ENCODE measurements at regions not wholly inside any gene's neighbourhood (a gene's known extent, or its start where the extent isn't known, plus 50 kb on each side); places are given as distances from the start of the nearest gene placed in this dataset.

- no peak for DNase-seq (ENCODE audit: insufficient read length, low spot score)
- FAIRE-seq: no peak
- TF ChIP-seq, protein P1, sequence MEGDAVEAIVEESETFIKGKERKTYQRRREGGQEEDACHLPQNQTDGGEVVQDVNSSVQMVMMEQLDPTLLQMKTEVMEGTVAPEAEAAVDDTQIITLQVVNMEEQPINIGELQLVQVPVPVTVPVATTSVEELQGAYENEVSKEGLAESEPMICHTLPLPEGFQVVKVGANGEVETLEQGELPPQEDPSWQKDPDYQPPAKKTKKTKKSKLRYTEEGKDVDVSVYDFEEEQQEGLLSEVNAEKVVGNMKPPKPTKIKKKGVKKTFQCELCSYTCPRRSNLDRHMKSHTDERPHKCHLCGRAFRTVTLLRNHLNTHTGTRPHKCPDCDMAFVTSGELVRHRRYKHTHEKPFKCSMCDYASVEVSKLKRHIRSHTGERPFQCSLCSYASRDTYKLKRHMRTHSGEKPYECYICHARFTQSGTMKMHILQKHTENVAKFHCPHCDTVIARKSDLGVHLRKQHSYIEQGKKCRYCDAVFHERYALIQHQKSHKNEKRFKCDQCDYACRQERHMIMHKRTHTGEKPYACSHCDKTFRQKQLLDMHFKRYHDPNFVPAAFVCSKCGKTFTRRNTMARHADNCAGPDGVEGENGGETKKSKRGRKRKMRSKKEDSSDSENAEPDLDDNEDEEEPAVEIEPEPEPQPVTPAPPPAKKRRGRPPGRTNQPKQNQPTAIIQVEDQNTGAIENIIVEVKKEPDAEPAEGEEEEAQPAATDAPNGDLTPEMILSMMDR (IDR thresholded peaks at IDR 0.05; ENCODE audit: insufficient read depth, missing control alignments): no peak
These were observed 175.9 kb downstream of the RWDD3 start for GRCh38 chr1:95409901-95410300.

DNA sequence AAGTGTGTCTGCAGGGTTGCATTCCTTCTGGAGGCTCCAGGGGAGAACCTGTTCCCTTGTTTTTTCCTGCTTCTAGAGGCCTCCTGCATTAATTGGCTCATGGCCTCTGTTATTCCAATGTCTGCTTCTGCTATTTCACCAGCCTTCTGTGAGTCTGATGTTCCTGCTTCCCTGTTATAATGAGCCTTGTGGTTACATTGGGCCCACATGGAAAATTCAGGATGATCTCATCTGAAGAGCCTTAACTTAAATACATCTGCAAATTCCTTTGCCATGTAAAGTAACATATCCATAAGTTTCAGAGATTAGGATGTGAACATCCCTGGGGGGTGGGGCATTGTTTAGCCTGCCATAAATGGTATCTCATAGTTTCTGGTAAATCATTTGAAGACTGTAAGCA lies 181.1 kb downstream of the RWDD3 start:
- DNase-seq (ENCODE audit: insufficient read length, low spot score) (no peak), FAIRE-seq (no peak)
- TF ChIP-seq, protein P1 (IDR thresholded peaks at IDR 0.05; ENCODE audit: insufficient read depth, missing control alignments): no peak

GRCh38 chr1:95426772-95427171 lies 192.8 kb downstream of the RWDD3 start:
- TF ChIP-seq, protein P1 (IDR thresholded peaks at IDR 0.05; ENCODE audit: insufficient read depth, missing control alignments): no peak
- no peak for FAIRE-seq
- no peak for DNase-seq (ENCODE audit: insufficient read length, low spot score)

- FAIRE-seq: no peak
- TF ChIP-seq, protein P1 (IDR thresholded peaks at IDR 0.05; ENCODE audit: insufficient read depth, missing control alignments): no peak
These were observed 193.5 kb downstream of the RWDD3 start for GRCh38 chr1:95427525-95427924.

DNA sequence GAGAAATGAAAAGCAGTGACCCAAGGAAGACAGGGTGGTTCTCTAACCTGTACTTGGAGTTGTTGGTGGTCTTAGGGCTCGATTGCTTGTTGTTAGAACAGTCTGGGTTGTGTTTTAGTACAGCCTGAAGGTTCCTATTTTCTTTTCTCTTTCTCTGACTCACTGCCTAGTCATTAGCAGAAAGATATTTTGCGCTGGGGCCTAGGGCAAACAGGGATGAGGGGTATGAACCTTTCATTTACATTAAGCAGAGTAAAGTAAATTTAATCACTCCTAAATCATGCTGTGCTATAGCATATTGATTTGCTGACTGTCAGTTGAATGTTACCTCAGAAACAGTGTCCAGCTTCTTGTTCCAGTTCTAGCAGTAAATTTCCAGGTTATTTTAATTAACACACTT lies 197.2 kb downstream of the RWDD3 start:
- no peak for DNase-seq (ENCODE audit: insufficient read length, low spot score)
- TF ChIP-seq, protein P1 (IDR thresholded peaks at IDR 0.05; ENCODE audit: insufficient read depth, missing control alignments): no peak
- FAIRE-seq: no peak

More at GRCh38 chr1:95427525-95427924, 193.5 kb downstream of the RWDD3 start:
- no peak for DNase-seq (ENCODE audit: insufficient read length, low spot score)

- FAIRE-seq (no peak), DNase-seq (ENCODE audit: insufficient read length, low spot score) (no peak)
- TF ChIP-seq, protein P1 (IDR thresholded peaks at IDR 0.05; ENCODE audit: insufficient read depth, missing control alignments): no peak
These were observed 201.6 kb downstream of the RWDD3 start for GRCh38 chr1:95435611-95436010.

DNA sequence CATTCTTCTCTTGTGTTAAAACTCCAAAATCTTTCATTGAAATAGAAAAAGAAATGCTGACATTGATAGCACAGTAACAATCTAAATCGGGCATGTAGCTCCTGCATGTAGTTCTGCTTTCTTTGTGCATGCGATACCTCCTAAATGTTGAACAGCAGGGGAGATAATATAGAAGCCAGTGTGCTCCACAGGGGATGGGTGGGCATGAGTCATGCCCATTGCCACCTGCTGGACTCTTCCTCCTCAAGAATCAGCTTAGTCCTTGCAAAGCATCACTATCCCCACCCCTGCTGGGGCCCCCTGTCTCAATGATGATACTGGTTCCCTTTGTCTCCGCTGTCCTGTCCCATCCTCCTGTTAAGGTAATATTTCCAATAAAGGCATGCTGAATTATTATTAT lies 203.0 kb downstream of the RWDD3 start:
- FAIRE-seq (no peak), DNase-seq (ENCODE audit: insufficient read length, low spot score) (no peak)
- TF ChIP-seq, protein P1 (IDR thresholded peaks at IDR 0.05; ENCODE audit: insufficient read depth, missing control alignments): no peak

Data from D721Med (cell line).